Osteocyte (in vitro differentiated cells): ENCODE measurements at regions not wholly inside any gene's neighbourhood (a gene's known extent, or its start where the extent isn't known, plus 50 kb on each side); places are given as distances from the start of the nearest gene placed in this dataset.

ENCODE experiments used
- DNase-seq: peaks from one replicate; pipeline ENCODE4 v3.0.0; 2021; ENCODE audit warnings: mixed read lengths; ENCODE audit not compliant: unreplicated experiment; ENCODE audit errors: extremely low spot score
- H3K27ac Mint-ChIP-seq: one replicate; pipeline ENCODE4 v1.8.0; 2021; ENCODE audit warnings: mild to moderate bottlenecking, mixed read lengths; ENCODE audit not compliant: unreplicated experiment
- H3K27me3 Mint-ChIP-seq: one replicate; pipeline ENCODE4 v1.8.0; 2021; ENCODE audit warnings: mixed read lengths; ENCODE audit not compliant: unreplicated experiment
- H3K36me3 Mint-ChIP-seq: one replicate; pipeline ENCODE4 v1.8.0; 2021; ENCODE audit warnings: mixed read lengths; ENCODE audit not compliant: unreplicated experiment
- H3K4me1 Mint-ChIP-seq: one replicate; pipeline ENCODE4 v1.8.0; 2021; ENCODE audit warnings: mixed read lengths; ENCODE audit not compliant: unreplicated experiment
- H3K4me3 Mint-ChIP-seq: one replicate; pipeline ENCODE4 v1.8.0; 2021; ENCODE audit warnings: mild to moderate bottlenecking, moderate library complexity, mixed read lengths; ENCODE audit not compliant: unreplicated experiment
- H3K9me3 Mint-ChIP-seq: one replicate; pipeline ENCODE4 v1.8.0; 2021; ENCODE audit warnings: mixed read lengths; ENCODE audit not compliant: unreplicated experiment
- CTCF ChIP-seq: fragments of 200-600 bp; sonication (generic); IDR thresholded peaks from 2 replicates; pipeline ENCODE4 v1.5.0; 2021; ENCODE audit warnings: antibody characterized with exemption, mild to moderate bottlenecking, moderate library complexity

- no peak for DNase-seq
- H3K27me3 Mint-ChIP-seq: peaks cover 85% of the 10 kb centered on the region
- H3K27ac Mint-ChIP-seq: no peak overlapping the region
- no peak overlapping the region for H3K4me3 Mint-ChIP-seq
- H3K4me1 Mint-ChIP-seq: no peaks in the 10 kb centered on the region
- no peaks in the 10 kb centered on the region for H3K36me3 Mint-ChIP-seq
- no peak for TF ChIP-seq CTCF
- no peaks in the 10 kb centered on the region for H3K9me3 Mint-ChIP-seq
Measured at GRCh38 chr3:193840111-193840641, 247.2 kb downstream of the OPA1 start.

DNA sequence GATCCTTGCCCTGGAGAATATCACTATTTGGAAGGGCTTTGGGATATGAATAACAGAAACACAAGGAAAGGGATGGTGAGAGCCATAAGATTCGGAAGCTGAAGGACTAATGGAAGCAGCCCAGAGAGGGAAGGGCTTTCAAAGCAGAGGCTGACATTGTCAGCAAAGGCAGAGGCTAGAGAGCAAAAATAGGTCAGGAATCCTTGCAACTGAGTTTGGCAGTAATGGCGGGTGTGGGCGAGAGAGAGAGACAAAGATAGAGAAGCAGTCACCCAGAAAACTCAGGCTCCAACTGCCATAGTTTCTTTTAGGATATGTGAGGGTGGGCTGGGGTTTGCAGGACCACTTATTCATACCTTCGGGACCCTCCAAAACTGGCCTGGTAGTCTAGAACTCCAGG, 248.6 kb downstream of the OPA1 start:
- H3K4me3 Mint-ChIP-seq: no peak overlapping the region
- H3K9me3 Mint-ChIP-seq: no peaks in the 10 kb centered on the region
- peaks cover 86% of the 10 kb centered on the region for H3K27me3 Mint-ChIP-seq
- no peaks in the 10 kb centered on the region for H3K4me1 Mint-ChIP-seq
- no peak for TF ChIP-seq CTCF
- no peak overlapping the region for H3K27ac Mint-ChIP-seq
- no peaks in the 10 kb centered on the region for H3K36me3 Mint-ChIP-seq
- DNase-seq: no peak

GRCh38 chr3:193842029-193842798, 249.2 kb downstream of the OPA1 start:
- Mint-ChIP-seq H3K9me3 (no peaks in the 10 kb centered on the region), H3K4me1 (no peaks in the 10 kb centered on the region), H3K4me3 (no peak overlapping the region), H3K27me3 (peaks cover 85% of the 10 kb centered on the region), H3K27ac (no peak overlapping the region), H3K36me3 (no peaks in the 10 kb centered on the region)
- TF ChIP-seq CTCF: no peak
- no peak for DNase-seq

DNA sequence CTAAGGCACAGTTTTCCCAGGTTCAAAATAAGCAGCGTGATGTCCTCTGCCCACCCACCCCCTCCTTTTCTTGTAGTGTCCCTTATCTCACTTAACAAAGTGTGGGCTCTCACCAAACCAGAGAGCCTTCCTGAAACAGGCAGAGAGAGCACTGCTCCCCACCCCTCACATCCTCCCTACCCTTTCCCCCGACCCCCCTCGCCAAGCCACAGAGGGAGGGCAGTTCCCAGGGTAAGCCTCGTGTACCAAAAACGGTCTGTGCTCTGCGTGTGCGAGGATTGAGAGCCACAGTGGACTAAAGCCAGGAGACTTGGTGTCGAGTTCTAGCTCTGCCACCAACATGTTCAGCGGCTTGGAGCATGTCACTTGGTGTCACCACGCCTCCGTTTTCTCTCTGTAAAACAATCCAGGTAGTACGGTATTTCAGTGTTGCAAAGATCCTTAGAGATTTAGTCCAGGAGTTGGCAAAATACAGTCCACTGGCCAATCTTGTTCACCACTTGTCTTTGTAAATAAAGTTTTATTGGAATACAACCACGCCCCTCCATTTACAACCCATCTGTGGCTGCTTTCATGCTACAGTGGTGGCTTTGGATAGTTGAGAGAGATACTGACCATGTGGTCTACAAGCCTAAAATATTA, 249.9 kb downstream of the OPA1 start:
- no peak for TF ChIP-seq CTCF
- Mint-ChIP-seq H3K4me1 (no peaks in the 10 kb centered on the region), H3K27me3 (peaks cover 80% of the 10 kb centered on the region), H3K27ac (no peak overlapping the region), H3K4me3 (no peak overlapping the region), H3K9me3 (no peaks in the 10 kb centered on the region), H3K36me3 (no peaks in the 10 kb centered on the region)
- no peak for DNase-seq
